K562 (cell line): ENCODE measurements at regions not wholly inside any gene's neighbourhood (a gene's known extent, or its start where the extent isn't known, plus 50 kb on each side); places are given as distances from the start of the nearest gene placed in this dataset.

Experiments
- ATAC-seq: fragments of 200-7000 bp; cut with Tn5 transposase; 3 replicates; pipeline ENCODE4 v1.9.1; 2020; ENCODE audit warnings: moderate library complexity
- BruUV-seq: library from RNA; stranded (reverse); fragments of 400-500 nt; replicated peaks from 2 replicates; lab custom pipeline; 2021; lab: Mats Ljungman, UMichigan
- CTCF ChIA-PET: fragments of 300-600 bp; formaldehyde crosslinking; extraction: SDS; loops from one replicate; lab custom pipeline; 2021; ENCODE audit warnings: low intra/inter-chr PET ratio; lab: Yijun Ruan, JAX
- POLR2A ChIA-PET: fragments of 300-600, 350-650 bp; sonication (Branson Sonifier 250); formaldehyde crosslinking; extraction: SDS; loops from one replicate; lab custom pipeline; 2021; ENCODE audit warnings: antibody characterized with exemption, inconsistent platforms; lab: Yijun Ruan, JAX
- DNase-seq, 4 experiments: peaks; one replicate each; pipeline versions ENCODE4 v3.0.0 to v3.0.0-alpha.2; 2011 to 2018; ENCODE audit warnings: low spot score in 3 of 4, mixed read lengths in 3 of 4; ENCODE audit errors: extremely low read depth in 1 of 4
- FAIRE-seq: peaks from 2 replicates; lab custom pipeline; 2011; peaks lifted over from hg19 to GRCh38; lab: Jason Lieb, UNC
- H2AFZ ChIP-seq: 2 replicates; pipeline ENCODE4 v1.6.0; 2011; ENCODE audit warnings: low read depth, low read length, control low read depth, inconsistent platforms
- H3K27ac ChIP-seq: fragments of 200-600 bp; 3 replicates; pipeline ENCODE4 v1.8.0; 2011; ENCODE audit warnings: low read depth, mild to moderate bottlenecking, control low read depth, inconsistent platforms, low read length, moderate library complexity, mixed read lengths; ENCODE audit errors: extremely low read depth
- H3K27me3 ChIP-seq, 2 experiments: fragments of 300-600 bp in 1 of 2; 2 replicates in 1 of 2; 3 replicates in 1 of 2; pipeline versions ENCODE4 v1.6.0 to v1.8.0; 2011; ENCODE audit warnings: inconsistent platforms in 2 of 2, low read length in 2 of 2, mild to moderate bottlenecking in 1 of 2, mixed read lengths in 1 of 2, moderate library complexity in 1 of 2; ENCODE audit not compliant: control insufficient read depth in 2 of 2, insufficient read depth in 2 of 2
- H3K36me3 ChIP-seq: fragments of 300-600 bp; 3 replicates; pipeline ENCODE4 v1.8.0; 2011; ENCODE audit warnings: mild to moderate bottlenecking, low read length, inconsistent platforms; ENCODE audit not compliant: control insufficient read depth, insufficient read depth
- H3K4me1 ChIP-seq, 2 experiments: fragments of 200-600 bp in 1 of 2; replicated peaks in 1 of 2; 2 replicates in 1 of 2; 3 replicates in 1 of 2; pipeline versions ENCODE4 v1.5.1 to v1.8.0; 2011; ENCODE audit warnings: inconsistent platforms in 2 of 2, low read length in 2 of 2, mild to moderate bottlenecking in 1 of 2, mixed read lengths in 1 of 2, moderate library complexity in 1 of 2; ENCODE audit not compliant: control insufficient read depth in 2 of 2, insufficient read depth in 2 of 2
- H3K4me2 ChIP-seq: 2 replicates; pipeline ENCODE4 v1.6.1; 2011; ENCODE audit warnings: low read length, control low read depth, inconsistent platforms, mixed read lengths; ENCODE audit not compliant: insufficient read depth
- H3K4me3 ChIP-seq: fragments of 200-600 bp; sonication (generic), shearing (Covaris generic); 2 replicates; pipeline ENCODE4 v1.5.1; 2016; ENCODE audit warnings: control low read depth, inconsistent platforms
- H3K79me2 ChIP-seq: fragments of 200-600 bp; 3 replicates; pipeline ENCODE4 v1.8.0; 2011; ENCODE audit warnings: low read length, inconsistent platforms; ENCODE audit not compliant: control insufficient read depth, insufficient read depth
- H3K9ac ChIP-seq, 2 experiments: 2 replicates each; pipeline versions ENCODE4 v1.6.0 to v1.6.1; 2011; ENCODE audit warnings: low read depth in 2 of 2, low read length in 2 of 2, control low read depth in 1 of 2, inconsistent platforms in 1 of 2, mild to moderate bottlenecking in 1 of 2, mixed read lengths in 1 of 2; ENCODE audit not compliant: insufficient read depth in 1 of 2
- H3K9me1 ChIP-seq: one replicate; pipeline ENCODE4 v1.6.0; 2011; ENCODE audit warnings: inconsistent platforms, mild to moderate bottlenecking, low read length, moderate library complexity; ENCODE audit not compliant: control insufficient read depth, insufficient read depth
- H3K9me3 ChIP-seq: replicated peaks from 2 replicates; pipeline ENCODE4 v1.5.1; 2011; ENCODE audit warnings: low read depth, low read length, inconsistent platforms; ENCODE audit not compliant: control insufficient read depth, insufficient read depth
- H4K20me1 ChIP-seq: replicated peaks from 2 replicates; pipeline ENCODE4 v1.6.1; 2011; ENCODE audit warnings: low read length, inconsistent platforms, mixed read lengths; ENCODE audit not compliant: control insufficient read depth, insufficient read depth
- MCM3 ChIP-seq: fragments of 450-650 bp; IDR thresholded peaks from 2 replicates; pipeline ENCODE4 v1.6.1; 2016
- PCBP1 ChIP-seq: fragments of 200-400 bp; formaldehyde crosslinking; IDR thresholded peaks from 2 replicates; pipeline ENCODE4 v1.6.1; 2018; ENCODE audit warnings: mild to moderate bottlenecking, low read depth, low read length; ENCODE audit not compliant: poor library complexity, severe bottlenecking
- POLR2H ChIP-seq: IDR thresholded peaks from 2 replicates; pipeline ENCODE4 v1.6.1; 2016; ENCODE audit warnings: missing genetic modification characterization, low read depth, mild to moderate bottlenecking, control low read depth, missing compliant biosample characterization, moderate library complexity
- ZNF146 ChIP-seq: IDR thresholded peaks from one replicate; pipeline ENCODE4 v1.6.1; 2018; ENCODE audit warnings: missing compliant biosample characterization; ENCODE audit not compliant: unreplicated experiment
- WGBS: fragments of 100-300 bp; shearing (Covaris generic); methylation state at CpG from one replicate; pipeline ENCODE4 v1.1.6; 2016; ENCODE audit warnings: low coverage, mixed read lengths; ENCODE audit not compliant: insufficient coverage; ENCODE audit errors: missing lambda C conversion rate; 5-methylcytosine and 5-hydroxymethylcytosine counted together
- in situ Hi-C: fragments of 300-500 bp; cut with MboI; formaldehyde crosslinking; loops from 4 replicates; pipeline ENCODE4 v1.15.0; 2018; ENCODE audit warnings: inconsistent platforms, mixed read lengths
- intact Hi-C: fragments of 100-400 bp; cut with micrococcal nuclease; formaldehyde crosslinking; loops from 2 replicates; pipeline ENCODE4 v1.14.2; 2022
- TF ChIP-seq, protein P1 (sequence below): fragments of 250-450 bp; sonication (Bioruptor Pico); IDR thresholded peaks from 2 replicates; pipeline ENCODE4 v1.5.0; 2021; ENCODE audit warnings: mild to moderate bottlenecking, borderline replicate concordance
- TF ChIP-seq, protein P2 (sequence below), 3 experiments: IDR thresholded peaks in 2 of 3; conservative IDR thresholded peaks in 1 of 3; 2 replicates each; pipeline ENCODE4 v1.5.1; 2011 to 2012; ENCODE audit warnings: low read length in 3 of 3, mild to moderate bottlenecking in 3 of 3, control low read depth in 2 of 3, improper control_type of control experiment in 1 of 3, inconsistent platforms in 1 of 3, low read depth in 1 of 3, mixed read lengths in 1 of 3, moderate library complexity in 1 of 3; ENCODE audit not compliant: insufficient read depth in 2 of 3
- TF ChIP-seq, protein P3 (sequence below): fragments of 450-650 bp; IDR thresholded peaks from 2 replicates; pipeline ENCODE4 v1.6.1; 2016; ENCODE audit warnings: mild to moderate bottlenecking
- TF ChIP-seq, protein P4 (sequence below): sonication (generic); formaldehyde crosslinking; IDR thresholded peaks from 2 replicates; pipeline ENCODE4 v1.8.0; 2022; ENCODE audit warnings: mild to moderate bottlenecking, missing genetic modification reagents
- TF ChIP-seq, protein P5 (sequence below): fragments of 250-450 bp; sonication (Bioruptor Pico); IDR thresholded peaks from 2 replicates; pipeline ENCODE4 v1.8.0; 2022; ENCODE audit warnings: inconsistent platforms, mild to moderate bottlenecking, moderate library complexity, borderline replicate concordance

DNA sequence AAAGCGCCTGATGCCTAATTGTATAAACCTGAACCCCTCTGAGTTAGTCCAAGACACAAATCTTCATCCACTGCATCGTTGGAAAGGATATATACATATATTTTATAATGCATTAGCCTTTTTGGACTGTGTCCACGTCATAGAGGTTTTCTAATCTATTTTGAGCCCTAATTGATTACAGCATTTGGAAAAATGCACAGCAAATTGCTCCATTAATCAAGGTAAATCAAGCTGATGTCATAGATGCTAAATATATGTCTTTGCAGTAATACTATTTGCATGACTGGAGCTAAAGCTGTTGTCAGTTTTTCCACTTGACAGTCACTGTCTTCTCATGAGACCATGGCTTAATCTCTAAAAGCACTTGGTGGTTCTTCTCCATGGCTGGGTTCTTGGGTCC is 483.5 kb upstream of the TNC start (continued):
- TF ChIP-seq, protein P1, sequence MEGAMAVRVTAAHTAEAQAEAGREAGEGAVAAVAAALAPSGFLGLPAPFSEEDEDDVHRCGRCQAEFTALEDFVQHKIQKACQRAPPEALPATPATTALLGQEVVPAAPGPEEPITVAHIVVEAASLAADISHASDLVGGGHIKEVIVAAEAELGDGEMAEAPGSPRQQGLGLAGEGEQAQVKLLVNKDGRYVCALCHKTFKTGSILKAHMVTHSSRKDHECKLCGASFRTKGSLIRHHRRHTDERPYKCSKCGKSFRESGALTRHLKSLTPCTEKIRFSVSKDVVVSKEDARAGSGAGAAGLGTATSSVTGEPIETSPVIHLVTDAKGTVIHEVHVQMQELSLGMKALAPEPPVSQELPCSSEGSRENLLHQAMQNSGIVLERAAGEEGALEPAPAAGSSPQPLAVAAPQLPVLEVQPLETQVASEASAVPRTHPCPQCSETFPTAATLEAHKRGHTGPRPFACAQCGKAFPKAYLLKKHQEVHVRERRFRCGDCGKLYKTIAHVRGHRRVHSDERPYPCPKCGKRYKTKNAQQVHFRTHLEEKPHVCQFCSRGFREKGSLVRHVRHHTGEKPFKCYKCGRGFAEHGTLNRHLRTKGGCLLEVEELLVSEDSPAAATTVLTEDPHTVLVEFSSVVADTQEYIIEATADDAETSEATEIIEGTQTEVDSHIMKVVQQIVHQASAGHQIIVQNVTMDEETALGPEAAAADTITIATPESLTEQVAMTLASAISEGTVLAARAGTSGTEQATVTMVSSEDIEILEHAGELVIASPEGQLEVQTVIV (CRISPR knock-in tag) = no peak
- TF ChIP-seq POLR2H (tag) = no peak
- TF ChIP-seq, all 486 proteins: peak for 0

DNA sequence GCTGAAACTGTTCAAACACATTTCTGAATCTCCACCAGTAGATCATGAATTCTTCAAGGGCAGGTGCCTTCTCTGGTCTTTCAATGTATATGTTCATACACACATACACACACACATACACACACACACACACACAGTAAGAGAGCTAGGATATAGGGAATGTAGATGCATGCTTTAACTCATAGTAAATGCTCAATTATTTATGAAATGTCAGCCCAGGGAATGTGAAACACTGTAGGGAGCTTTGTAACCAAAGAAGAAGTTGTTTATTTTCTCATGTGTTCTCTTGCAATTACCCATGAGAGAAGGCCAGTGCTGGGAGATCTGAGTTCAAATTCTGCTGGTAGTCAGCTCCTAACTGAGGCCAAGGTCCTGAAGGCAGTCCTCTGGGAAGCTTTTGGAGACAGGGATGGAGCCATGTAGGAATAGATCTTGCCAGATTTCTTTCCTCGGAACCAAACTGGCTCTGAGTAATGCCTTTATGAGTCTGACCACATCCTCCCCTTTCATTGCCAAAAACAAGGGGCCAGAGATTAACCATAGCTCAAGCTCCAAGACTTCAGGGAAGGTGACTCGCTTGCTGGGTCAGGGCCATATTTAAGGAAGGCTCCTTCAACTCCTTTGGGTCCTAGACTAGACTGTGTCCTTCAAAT is 487.0 kb upstream of the TNC start:
- H2AFZ ChIP-seq = no peak overlapping the region
- BruUV-seq = no TSS peak
- no peaks in the 10 kb centered on the region for H3K36me3 ChIP-seq
- H3K27me3 ChIP-seq = no peaks in the 10 kb centered on the region
- H3K9me1 ChIP-seq = no peaks in the 10 kb centered on the region
- DNase-seq (no peak), ATAC-seq (no peak), FAIRE-seq (no peak)
- H3K4me1 ChIP-seq = no peaks in the 10 kb centered on the region
- H4K20me1 ChIP-seq = no peaks in the 10 kb centered on the region
- no peak overlapping the region for H3K4me2 ChIP-seq
- in situ Hi-C loops (no loop called here), intact Hi-C loops (no loop called here)
- no peak overlapping the region for H3K9ac ChIP-seq
- H3K4me3 ChIP-seq = no peak overlapping the region
- ChIA-PET CTCF (no interaction called here), POLR2A (no interaction called here)
- no peaks in the 10 kb centered on the region for H3K79me2 ChIP-seq
- no peaks in the 10 kb centered on the region; the same call in 1 of the 2 replicates for H3K9me3 ChIP-seq
- WGBS = 0% methylated on average over 2 of the region's 2 CpGs
- H3K27ac ChIP-seq = no peak overlapping the region
- TF ChIP-seq, protein P2, sequence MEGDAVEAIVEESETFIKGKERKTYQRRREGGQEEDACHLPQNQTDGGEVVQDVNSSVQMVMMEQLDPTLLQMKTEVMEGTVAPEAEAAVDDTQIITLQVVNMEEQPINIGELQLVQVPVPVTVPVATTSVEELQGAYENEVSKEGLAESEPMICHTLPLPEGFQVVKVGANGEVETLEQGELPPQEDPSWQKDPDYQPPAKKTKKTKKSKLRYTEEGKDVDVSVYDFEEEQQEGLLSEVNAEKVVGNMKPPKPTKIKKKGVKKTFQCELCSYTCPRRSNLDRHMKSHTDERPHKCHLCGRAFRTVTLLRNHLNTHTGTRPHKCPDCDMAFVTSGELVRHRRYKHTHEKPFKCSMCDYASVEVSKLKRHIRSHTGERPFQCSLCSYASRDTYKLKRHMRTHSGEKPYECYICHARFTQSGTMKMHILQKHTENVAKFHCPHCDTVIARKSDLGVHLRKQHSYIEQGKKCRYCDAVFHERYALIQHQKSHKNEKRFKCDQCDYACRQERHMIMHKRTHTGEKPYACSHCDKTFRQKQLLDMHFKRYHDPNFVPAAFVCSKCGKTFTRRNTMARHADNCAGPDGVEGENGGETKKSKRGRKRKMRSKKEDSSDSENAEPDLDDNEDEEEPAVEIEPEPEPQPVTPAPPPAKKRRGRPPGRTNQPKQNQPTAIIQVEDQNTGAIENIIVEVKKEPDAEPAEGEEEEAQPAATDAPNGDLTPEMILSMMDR (IDR thresholded peaks at IDR 0.05 in 2 of 3, conservative IDR thresholded peaks at IDR 0.05 in 1 of 3; ENCODE audit: insufficient read depth in 2 of 3, low read depth in 1 of 3, low read length in 3 of 3) = no peak
- TF ChIP-seq MCM3 = no peak
- TF ChIP-seq ZNF146 (CRISPR knock-in tag) = no peak
- TF ChIP-seq, protein P3, sequence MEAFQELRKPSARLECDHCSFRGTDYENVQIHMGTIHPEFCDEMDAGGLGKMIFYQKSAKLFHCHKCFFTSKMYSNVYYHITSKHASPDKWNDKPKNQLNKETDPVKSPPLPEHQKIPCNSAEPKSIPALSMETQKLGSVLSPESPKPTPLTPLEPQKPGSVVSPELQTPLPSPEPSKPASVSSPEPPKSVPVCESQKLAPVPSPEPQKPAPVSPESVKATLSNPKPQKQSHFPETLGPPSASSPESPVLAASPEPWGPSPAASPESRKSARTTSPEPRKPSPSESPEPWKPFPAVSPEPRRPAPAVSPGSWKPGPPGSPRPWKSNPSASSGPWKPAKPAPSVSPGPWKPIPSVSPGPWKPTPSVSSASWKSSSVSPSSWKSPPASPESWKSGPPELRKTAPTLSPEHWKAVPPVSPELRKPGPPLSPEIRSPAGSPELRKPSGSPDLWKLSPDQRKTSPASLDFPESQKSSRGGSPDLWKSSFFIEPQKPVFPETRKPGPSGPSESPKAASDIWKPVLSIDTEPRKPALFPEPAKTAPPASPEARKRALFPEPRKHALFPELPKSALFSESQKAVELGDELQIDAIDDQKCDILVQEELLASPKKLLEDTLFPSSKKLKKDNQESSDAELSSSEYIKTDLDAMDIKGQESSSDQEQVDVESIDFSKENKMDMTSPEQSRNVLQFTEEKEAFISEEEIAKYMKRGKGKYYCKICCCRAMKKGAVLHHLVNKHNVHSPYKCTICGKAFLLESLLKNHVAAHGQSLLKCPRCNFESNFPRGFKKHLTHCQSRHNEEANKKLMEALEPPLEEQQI = no peak
- no peak for TF ChIP-seq PCBP1
- TF ChIP-seq, protein P4, sequence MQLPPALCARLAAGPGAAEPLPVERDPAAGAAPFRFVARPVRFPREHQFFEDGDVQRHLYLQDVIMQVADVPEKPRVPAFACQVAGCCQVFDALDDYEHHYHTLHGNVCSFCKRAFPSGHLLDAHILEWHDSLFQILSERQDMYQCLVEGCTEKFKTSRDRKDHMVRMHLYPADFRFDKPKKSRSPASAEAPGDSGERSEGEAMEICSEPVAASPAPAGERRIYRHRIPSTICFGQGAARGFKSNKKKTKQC (CRISPR knock-in tag) = no peak
- TF ChIP-seq, protein P5, sequence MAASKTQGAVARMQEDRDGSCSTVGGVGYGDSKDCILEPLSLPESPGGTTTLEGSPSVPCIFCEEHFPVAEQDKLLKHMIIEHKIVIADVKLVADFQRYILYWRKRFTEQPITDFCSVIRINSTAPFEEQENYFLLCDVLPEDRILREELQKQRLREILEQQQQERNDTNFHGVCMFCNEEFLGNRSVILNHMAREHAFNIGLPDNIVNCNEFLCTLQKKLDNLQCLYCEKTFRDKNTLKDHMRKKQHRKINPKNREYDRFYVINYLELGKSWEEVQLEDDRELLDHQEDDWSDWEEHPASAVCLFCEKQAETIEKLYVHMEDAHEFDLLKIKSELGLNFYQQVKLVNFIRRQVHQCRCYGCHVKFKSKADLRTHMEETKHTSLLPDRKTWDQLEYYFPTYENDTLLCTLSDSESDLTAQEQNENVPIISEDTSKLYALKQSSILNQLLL (CRISPR knock-in tag) = no peak
